ENCODE measurements at regions not wholly inside any gene's neighbourhood (a gene's known extent, or its start where the extent isn't known, plus 50 kb on each side); places are given as distances from the start of the nearest gene placed in this dataset.

DNA sequence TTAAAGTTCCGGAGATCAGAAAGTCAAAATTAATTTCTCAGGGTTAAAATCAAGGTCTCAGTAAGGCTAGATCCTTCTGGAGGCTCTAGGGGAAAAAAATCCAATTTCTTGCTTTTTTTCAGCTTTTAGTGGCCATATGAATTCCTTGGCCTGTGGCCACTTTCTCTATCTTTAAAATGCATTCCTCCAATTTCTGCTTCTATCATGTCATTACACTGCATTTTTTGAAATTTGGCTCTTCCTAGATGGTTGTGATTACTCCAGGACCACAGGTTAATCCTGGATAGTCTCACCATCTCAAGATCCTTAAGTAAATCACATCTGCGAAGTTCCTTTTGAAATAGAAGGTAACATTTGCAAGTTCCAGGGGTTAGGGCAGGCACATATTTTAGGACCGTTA, 1294.9 kb upstream of the CITED2 start:
- TF ChIP-seq, protein P1, sequence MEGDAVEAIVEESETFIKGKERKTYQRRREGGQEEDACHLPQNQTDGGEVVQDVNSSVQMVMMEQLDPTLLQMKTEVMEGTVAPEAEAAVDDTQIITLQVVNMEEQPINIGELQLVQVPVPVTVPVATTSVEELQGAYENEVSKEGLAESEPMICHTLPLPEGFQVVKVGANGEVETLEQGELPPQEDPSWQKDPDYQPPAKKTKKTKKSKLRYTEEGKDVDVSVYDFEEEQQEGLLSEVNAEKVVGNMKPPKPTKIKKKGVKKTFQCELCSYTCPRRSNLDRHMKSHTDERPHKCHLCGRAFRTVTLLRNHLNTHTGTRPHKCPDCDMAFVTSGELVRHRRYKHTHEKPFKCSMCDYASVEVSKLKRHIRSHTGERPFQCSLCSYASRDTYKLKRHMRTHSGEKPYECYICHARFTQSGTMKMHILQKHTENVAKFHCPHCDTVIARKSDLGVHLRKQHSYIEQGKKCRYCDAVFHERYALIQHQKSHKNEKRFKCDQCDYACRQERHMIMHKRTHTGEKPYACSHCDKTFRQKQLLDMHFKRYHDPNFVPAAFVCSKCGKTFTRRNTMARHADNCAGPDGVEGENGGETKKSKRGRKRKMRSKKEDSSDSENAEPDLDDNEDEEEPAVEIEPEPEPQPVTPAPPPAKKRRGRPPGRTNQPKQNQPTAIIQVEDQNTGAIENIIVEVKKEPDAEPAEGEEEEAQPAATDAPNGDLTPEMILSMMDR (conservative IDR thresholded peaks at IDR 0.05) = no peak
- TF ChIP-seq EZH2 (IDR thresholded peaks at IDR 0.05; ENCODE audit: low read depth) = no peak

All from PC-9 (cell line).